ENCODE measurements at regions not wholly inside any gene's neighbourhood (a gene's known extent, or its start where the extent isn't known, plus 50 kb on each side); places are given as distances from the start of the nearest gene placed in this dataset.

- no peaks in the 10 kb centered on the region for H3K4me1 ChIP-seq (ENCODE audit: control insufficient read depth in 1 of 2, insufficient read depth in 1 of 2, low read depth in 1 of 2, low read length in 1 of 2)
- no peak for TF ChIP-seq CTCF (IDR thresholded peaks at IDR 0.05)
- no peak overlapping the region for H3K27ac ChIP-seq
- H3K4me3 ChIP-seq (ENCODE audit: low read depth in 1 of 2, low read length in 1 of 2), result no peak overlapping the region
- H3K9me3 ChIP-seq, result no peaks in the 10 kb centered on the region
- H3K36me3 ChIP-seq, result no peaks in the 10 kb centered on the region
- H3K27me3 ChIP-seq, result peaks cover 6% of the 10 kb centered on the region
Measured at GRCh38 chr6:40692337-40692736, 105.2 kb upstream of the LRFN2 start.

- no peaks in the 10 kb centered on the region for H3K9me3 ChIP-seq
- no peak overlapping the region for H3K27ac ChIP-seq
- peaks cover 23% of the 10 kb centered on the region for H3K27me3 ChIP-seq
- H3K4me3 ChIP-seq (ENCODE audit: low read depth in 1 of 2, low read length in 1 of 2), result no peak overlapping the region
- no peaks in the 10 kb centered on the region for H3K4me1 ChIP-seq (ENCODE audit: control insufficient read depth in 1 of 2, insufficient read depth in 1 of 2, low read depth in 1 of 2, low read length in 1 of 2)
- no peaks in the 10 kb centered on the region for H3K36me3 ChIP-seq
- no peak for TF ChIP-seq CTCF (IDR thresholded peaks at IDR 0.05)
Measured at GRCh38 chr6:40689185-40689584, 102.0 kb upstream of the LRFN2 start.

- Histone ChIP-seq H3K36me3 (no peaks in the 10 kb centered on the region), H3K27me3 (peaks cover 23% of the 10 kb centered on the region), H3K27ac (no peak overlapping the region), H3K9me3 (no peaks in the 10 kb centered on the region), H3K4me3 (ENCODE audit: low read depth in 1 of 2, low read length in 1 of 2) (no peak overlapping the region), H3K4me1 (ENCODE audit: control insufficient read depth in 1 of 2, insufficient read depth in 1 of 2, low read depth in 1 of 2, low read length in 1 of 2) (no peaks in the 10 kb centered on the region)
- TF ChIP-seq CTCF (IDR thresholded peaks at IDR 0.05), result no peak
Measured at GRCh38 chr6:40688214-40688761, 101.1 kb upstream of the LRFN2 start.

- H3K27ac ChIP-seq, result no peak overlapping the region
- TF ChIP-seq CTCF (IDR thresholded peaks at IDR 0.05), result no peak
Measured at GRCh38 chr6:40685862-40686261, 98.7 kb upstream of the LRFN2 start.

GRCh38 chr6:40681622-40682021, 94.5 kb upstream of the LRFN2 start:
- H3K36me3 ChIP-seq, result no peaks in the 10 kb centered on the region
- no peaks in the 10 kb centered on the region for H3K9me3 ChIP-seq
- peaks cover 19% of the 10 kb centered on the region for H3K27me3 ChIP-seq
- no peak for TF ChIP-seq CTCF (IDR thresholded peaks at IDR 0.05)
- no peaks in the 10 kb centered on the region for H3K4me1 ChIP-seq (ENCODE audit: control insufficient read depth in 1 of 2, insufficient read depth in 1 of 2, low read depth in 1 of 2, low read length in 1 of 2)
- H3K27ac ChIP-seq, result no peak overlapping the region
- no peak overlapping the region for H3K4me3 ChIP-seq (ENCODE audit: low read depth in 1 of 2, low read length in 1 of 2)

More at GRCh38 chr6:40685862-40686261, 98.7 kb upstream of the LRFN2 start:
- no peak overlapping the region for H3K4me3 ChIP-seq (ENCODE audit: low read depth in 1 of 2, low read length in 1 of 2)
- H3K9me3 ChIP-seq, result no peaks in the 10 kb centered on the region
- H3K27me3 ChIP-seq, result peaks cover 24% of the 10 kb centered on the region
- no peaks in the 10 kb centered on the region for H3K4me1 ChIP-seq (ENCODE audit: control insufficient read depth in 1 of 2, insufficient read depth in 1 of 2, low read depth in 1 of 2, low read length in 1 of 2)
- no peaks in the 10 kb centered on the region for H3K36me3 ChIP-seq

- Histone ChIP-seq H3K9me3 (no peaks in the 10 kb centered on the region), H3K4me1 (ENCODE audit: control insufficient read depth in 1 of 2, insufficient read depth in 1 of 2, low read depth in 1 of 2, low read length in 1 of 2) (no peaks in the 10 kb centered on the region), H3K4me3 (ENCODE audit: low read depth in 1 of 2, low read length in 1 of 2) (no peak overlapping the region), H3K27me3 (peaks cover 8% of the 10 kb centered on the region), H3K27ac (no peak overlapping the region), H3K36me3 (no peaks in the 10 kb centered on the region)
- TF ChIP-seq CTCF (IDR thresholded peaks at IDR 0.05), result no peak
Measured at GRCh38 chr6:40678941-40679340, 91.8 kb upstream of the LRFN2 start.

Data from neutrophil (primary cell).